HG03135 (cell line): ENCODE measurements at regions not wholly inside any gene's neighbourhood (a gene's known extent, or its start where the extent isn't known, plus 50 kb on each side); places are given as distances from the start of the nearest gene placed in this dataset.
"Not testable (repeated sequence)": the region's sequence is repeated elsewhere in the genome, so short reads cannot be mapped to it uniquely, and the experiment has no call there.

ENCODE experiments used
- ATAC-seq: cut with Tn5 transposase; IDR thresholded peaks from one replicate; pipeline ENCODE4 v1.9.1; 2021; ENCODE audit warnings: mild to moderate bottlenecking, moderate library complexity; ENCODE audit not compliant: unreplicated experiment

DNA sequence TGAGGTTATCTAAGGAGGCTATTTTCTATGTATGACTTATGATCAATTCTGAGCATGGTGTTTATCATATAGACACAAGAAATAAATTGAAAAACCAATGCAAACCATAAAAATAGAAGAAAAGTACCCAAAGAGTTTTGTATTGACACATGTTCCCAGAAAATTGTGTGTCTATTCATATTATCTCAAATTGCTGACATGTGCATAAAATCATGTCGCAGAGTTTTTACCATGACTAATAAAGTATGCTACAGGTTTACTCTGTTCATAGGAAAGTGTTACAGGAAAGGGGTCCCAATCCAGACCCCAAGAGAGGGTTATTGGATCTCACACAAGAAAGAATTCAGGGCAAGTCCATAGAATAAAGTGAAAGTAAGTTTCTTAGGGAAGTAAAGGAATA lies 290.7 kb upstream of the NRXN1 start:
- ATAC-seq, result no peak

DNA sequence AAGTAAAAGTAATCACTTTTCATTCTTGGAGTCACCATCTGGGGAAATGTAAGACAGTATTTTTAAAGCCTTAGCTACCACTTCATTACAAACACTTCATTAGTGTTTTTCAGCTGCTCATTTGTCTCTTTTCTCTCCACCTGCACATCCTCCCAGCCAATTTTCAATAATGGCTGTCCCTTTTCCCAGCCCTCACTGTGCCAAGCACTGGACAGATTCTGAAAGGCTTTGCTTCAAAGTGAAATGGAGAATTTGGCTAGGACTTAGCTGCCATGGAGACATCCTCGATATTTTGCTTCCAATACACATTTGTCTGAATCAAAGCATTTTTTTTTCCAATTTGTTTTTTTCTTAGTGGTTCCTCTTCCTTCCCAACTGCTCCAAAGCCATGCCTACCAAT lies 272.4 kb upstream of the NRXN1 start:
- no peak for ATAC-seq

DNA sequence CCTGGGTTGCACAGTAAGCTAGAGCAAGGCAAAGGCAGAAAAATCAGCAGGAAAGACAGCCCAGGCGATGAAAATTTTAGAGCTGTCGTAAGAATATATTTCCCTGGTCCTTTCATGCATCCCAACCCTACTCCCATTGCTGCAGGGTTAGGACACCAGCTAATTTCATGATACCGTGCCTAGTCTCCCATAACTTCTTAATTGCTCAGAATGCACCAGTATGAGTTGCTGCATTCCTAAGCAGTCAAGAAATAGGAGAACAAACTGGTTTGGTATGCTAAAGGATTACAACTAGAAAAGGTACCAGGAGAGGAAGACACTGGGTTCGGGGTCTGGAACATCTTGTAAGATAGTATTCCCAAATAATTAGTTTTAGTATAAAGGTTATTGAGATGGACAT lies 269.4 kb upstream of the NRXN1 start:
- no peak for ATAC-seq

DNA sequence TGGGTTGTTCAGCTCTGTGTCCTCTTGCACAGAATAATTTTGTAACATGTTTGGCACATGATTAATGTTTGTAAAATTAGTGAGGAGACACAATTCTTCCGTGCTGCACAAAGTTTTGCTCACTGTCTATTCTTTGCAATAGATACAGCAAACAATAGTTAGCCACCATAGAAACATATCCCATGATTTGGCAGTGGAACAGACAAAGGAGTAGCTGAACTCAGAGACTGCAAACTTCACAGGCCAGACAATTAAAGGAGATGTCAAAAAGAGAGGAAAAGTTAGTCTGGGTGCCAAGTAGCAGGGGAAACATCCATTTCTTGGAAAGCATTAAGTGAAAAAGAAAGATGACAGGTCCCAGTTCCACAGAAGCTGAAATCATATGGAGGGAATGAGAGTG lies 267.4 kb upstream of the NRXN1 start:
- no peak for ATAC-seq

DNA sequence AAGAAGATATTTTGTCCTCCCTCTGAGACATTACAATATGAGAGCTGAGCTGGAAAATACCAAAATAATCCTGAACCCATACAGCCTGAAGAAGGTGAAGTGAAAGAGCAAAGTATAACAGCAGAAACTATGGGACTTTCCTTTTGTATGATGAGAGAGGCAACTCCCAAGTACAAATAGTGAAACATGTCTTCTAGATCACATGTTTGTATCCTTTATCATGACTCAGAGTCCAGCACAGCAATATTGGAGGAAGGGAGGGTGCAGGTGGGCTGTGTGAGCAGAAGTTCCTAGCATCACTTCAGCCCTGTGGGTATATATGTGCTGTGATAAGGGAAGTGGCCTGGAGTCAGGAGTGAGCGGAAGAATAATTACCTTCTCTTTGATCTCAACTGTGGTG lies 265.6 kb upstream of the NRXN1 start:
- ATAC-seq, result no peak

DNA sequence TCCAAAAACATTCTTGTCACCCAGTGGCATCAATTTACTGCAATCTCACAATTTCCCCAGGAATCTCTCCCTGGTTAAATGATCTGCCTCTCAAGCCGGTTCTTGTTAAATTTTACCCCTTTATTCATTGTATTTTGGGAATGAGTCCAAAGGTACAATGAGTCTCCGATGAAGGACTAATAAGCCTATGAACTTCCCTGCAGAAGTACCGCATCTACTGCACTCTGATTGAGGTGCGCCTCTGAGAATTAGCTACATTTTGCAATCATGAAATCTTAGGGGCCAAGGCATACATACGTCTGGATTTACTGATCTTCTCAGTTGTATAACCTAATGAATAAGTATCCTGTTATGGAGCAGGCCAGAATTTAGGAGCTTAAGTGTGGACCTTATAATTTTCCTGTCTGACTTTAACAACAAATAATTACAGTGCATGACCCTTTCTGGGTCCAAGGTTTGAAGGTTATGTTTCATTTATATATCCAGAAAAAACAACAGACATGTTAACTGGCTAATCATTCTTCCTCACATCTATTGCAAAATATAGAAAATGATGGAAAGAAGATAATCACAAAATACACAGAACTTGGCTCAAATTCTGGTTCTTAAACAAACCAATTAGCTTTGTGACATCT lies 261.8 kb upstream of the NRXN1 start:
- ATAC-seq, result no peak

DNA sequence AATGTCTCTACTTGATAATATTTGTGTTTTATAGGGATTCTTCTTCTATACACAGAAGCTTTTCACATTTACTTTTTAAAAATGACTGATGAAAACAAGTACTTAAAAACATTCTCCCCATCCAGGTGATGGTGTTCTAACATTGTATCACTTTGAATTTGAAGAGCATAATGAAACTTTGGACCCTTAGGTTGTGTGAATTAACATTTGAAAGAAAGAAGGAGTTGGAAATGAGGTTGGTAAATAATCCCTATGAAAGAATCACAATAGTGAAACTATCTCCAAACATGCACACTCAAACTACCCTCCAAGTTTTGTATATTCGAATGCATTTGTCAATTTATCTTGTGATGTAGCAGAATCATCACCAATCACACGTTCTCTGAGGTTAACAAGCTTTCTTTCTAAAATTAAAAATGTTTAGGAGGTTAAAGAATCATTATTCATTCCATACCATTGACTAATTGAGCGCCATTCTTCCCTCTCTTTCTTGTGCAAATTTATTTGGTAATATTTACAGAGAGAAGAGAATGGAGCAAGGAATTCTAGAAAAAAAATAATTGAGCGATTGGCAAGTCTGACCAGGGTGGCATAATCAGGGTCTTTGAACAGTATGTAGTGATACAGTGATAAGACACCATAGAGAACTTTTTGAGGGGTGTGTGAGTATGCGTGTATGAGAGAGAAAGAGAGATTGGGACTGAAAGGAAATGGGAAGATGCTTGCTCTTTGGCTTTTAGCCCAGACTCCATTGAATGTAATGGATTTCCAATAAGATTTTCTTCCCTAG lies 260.0 kb upstream of the NRXN1 start:
- ATAC-seq, result no peak

DNA sequence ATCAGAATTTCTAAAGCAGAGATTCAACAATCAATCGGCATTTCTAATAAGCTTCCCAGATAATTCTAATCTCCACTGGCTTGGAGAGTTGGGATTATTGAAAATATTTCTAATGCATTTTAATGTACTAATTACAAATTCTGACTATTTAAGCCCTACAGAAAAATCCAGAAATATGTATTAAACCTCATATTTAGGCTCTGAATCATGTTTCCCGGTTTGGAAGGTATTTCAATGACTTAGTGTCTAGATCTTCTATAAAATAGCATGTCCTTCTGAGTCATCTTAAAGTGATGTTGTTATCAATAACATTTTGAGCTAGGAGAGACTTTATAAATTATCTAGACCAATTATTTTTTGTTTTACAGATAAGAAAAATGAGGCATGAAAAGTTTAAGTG lies 258.8 kb upstream of the NRXN1 start:
- no peak for ATAC-seq

DNA sequence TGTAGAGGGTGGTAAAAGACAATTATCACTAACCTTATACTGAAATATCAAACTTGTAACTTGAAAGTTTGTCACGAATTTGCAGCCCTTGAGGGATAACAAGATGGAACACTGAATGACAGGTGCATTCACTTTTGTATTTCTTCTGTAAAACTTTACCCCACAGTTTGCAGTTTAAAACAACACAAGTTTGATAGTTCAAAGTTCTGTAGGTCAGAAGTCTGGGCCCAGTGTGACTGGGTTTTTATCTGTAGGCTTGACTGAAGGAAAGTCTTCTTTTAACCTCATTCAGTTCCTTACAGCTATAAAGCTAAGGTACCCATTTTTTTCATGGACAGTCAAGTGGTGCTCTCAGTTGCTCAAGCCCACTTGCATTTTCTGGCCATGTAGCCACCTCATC lies 257.1 kb upstream of the NRXN1 start:
- ATAC-seq, result no peak

DNA sequence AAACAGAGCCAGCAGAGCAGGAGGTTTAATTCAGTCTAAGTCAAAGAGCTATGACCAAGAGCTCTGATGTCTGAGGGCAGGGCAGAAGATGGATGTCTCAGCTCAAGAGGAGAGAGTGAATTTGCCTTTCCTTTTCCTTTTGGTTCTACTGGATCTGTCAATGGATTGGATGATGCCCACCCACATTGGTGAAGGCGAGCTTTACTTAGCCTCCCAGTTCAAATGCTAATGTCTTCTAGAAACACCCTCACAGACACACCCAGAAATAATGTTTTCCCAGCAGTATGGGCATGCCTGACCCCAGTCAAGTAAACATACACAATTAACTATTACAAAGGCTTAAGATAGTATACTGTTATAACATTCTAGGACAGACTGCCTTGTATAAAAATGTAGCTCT lies 236.3 kb upstream of the NRXN1 start:
- ATAC-seq, result no peak

DNA sequence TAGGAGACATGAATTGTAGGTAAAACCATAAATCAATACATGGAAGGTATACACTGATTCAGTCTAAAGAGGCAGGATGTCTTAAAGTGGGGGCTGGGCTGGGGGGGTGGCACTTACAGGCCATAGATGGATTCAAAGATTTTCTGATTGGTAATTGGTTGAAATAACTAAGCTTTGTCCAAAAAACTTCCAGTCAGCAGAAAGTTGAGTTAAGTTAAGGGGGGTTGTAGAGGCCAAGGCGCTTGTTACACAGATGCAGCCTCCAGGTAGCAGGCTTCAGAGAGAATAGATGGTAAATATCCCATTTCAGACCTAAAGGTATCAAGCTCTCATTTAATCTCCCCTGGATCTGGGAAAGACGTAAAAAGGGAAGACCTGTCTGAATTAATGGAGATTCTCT lies 233.6 kb upstream of the NRXN1 start:
- ATAC-seq, result no peak

DNA sequence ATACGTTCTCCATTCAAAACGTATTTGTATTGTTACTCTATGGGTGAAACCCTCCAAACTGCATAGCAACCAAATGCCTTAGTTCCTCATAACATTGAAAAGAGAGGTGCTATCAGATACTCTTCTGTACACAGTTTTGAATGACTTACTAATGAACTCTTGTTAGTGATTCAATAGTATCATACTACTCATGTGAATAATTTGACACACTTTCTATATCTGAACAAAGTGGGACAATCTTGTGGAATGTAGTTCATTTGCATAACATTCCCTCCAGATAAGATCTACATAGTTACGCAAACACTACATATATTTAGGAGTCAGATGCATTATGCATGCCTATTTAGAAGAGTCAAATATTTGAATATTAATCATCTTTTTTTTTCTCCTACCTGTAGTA lies 232.0 kb upstream of the NRXN1 start:
- ATAC-seq, result no peak

DNA sequence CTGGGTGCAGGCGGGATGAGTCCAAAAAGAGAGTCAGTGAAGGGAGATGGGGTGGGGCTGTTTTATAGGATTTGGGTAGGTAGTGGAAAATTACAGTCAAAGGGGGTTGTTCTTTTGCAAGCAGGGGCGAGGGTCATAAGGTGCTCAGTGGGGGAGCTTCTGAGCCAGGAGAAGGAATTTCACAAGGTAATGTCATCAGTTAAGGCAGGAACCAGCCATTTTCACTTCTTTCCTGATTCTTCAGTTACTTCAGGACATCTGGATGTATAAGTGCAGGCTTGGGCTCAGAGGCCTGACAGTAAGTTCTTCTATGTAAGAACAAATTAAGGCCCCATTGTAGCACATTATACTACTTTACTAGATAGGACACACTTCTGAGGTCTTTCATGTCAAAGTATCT lies 231.2 kb upstream of the NRXN1 start:
- ATAC-seq, result not testable (repeated sequence)

DNA sequence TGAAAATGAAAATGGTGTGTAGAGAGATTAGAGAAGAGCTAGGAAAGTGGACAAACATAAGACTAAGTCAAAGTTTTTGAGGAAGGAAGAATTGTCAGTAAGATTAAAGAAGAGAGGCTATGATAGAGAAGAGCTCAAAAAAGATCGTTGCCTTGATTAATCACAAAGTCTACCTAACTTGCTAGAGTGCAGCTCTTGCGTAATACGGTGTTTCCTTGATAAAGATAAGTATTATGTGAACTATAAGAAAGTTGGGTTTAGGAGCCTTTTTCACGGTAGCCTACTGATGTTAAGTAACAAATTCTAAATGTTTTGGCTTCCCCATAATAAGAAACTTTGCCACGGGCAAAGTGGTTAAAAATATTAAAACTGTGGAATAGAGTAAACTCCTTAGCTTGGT lies 226.4 kb upstream of the NRXN1 start:
- ATAC-seq, result no peak

DNA sequence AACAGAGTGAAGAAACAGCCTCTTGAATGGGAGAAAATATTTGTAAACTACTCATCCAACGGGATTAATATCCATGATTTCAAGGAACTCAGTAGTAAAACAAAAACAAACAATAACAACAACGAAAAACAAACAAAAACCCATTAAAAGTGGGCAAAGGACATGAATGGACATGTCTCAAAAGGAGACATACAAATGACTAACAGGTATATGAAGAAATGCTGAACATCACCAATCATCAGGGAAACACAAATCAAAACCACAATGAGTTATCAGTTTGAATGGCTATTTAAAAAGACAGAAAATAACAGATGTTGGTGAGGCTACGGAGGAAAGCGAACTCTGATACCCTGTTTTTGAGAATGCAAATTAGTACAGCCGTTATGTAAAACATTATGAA lies 224.8 kb upstream of the NRXN1 start:
- ATAC-seq, result no peak

DNA sequence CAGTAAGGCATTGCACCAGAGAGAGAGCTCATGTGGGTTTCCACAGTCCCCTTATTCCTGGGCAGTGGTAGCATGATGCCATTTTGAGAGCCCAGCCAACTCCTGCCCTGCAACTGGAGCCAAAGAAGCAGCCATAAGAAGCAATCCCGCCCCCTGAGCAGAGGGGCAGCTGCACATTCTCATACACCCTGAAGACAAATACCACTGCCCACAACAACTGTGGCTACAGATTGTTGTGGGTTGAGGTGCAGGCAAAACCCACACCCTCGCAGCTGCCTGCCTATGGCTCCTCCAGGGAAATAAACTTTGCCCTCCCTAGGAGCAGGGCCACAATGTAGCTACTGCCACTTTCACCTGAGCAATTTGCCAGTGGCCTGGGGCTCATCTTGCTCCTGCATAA lies 219.4 kb upstream of the NRXN1 start:
- no peak for ATAC-seq

DNA sequence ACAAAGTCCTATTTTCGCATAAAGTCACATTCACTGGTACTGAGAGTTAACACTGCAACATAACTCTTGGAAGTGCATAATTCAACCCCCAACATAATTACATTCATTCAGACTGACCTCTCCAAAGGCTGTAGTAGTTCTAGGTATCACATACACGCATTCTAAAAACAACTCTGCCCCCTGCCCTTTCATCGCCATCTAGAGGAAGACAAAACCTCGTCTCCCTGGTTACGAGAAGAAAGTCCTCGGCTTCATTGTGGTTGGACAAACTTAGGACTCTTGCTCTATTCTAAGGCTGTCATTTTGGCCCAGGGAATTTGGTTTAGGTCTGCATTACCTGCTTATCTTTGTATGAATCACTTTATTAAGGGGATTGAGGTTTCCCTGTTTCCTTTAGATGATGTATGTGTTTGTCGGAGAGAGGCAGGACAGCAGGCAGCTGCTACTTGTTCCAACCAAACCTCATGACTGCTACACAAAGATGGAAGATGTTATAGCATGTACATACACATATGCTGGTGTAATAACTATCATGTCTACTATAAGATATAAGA lies 215.4 kb upstream of the NRXN1 start:
- no peak for ATAC-seq

DNA sequence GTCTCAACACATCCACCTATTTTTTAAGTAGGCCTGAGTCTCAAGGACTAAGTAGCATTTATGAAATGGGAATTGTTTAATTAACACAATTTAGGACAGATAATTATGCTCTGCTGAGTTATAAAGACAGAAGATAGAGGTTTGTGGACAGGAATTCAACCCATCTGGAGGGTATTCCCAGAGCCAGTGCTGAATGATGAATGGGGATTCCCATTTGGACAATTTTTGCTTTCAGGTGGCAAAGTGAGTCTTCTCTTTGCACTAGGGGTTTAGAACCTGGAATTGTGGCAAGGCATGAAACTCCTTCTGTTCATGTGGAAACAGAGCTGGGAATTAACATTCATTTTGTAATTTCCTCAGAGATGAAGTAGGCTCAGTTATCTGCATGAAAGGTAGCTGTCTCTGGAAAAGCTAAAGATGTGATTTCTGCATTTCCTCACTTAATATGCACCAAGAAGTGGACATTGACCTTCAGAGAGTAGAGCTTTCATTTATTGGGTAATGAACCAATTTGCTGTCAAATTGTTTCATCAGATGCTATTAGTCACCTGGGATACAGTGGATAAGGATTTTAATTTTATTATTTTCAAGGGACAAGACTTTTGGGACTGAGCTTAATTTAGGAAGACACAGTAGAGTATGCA lies 212.1 kb upstream of the NRXN1 start:
- ATAC-seq, result no peak

DNA sequence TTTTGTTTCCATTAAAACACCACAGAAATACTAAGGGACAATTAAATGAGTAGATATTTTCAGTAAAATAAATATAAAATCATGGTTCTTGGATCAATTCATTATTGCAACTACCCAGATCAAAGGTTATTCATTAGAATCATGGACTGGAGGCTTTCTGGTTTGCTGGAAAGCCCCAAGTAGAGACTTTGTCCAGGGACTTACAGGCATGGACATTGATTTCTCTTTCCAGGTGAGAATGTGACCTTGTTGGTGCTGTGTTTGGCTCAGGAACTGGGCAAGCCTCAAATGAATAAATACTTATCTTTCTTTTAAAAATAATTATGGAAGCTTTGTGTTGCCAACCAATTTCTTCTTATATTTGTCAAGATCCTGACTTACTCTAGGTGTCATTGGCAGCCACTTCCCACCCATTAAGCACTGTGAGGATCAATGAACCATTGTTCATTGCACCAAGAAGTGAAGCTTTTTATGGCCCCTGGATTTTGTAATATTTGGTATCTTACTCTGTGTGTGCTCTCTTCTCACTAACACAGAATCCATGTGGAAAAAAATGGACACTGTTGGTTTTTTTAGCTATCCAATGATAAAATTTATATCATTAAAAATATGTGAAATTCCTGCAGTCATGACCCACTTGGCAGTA lies 205.8 kb upstream of the NRXN1 start:
- ATAC-seq, result no peak

DNA sequence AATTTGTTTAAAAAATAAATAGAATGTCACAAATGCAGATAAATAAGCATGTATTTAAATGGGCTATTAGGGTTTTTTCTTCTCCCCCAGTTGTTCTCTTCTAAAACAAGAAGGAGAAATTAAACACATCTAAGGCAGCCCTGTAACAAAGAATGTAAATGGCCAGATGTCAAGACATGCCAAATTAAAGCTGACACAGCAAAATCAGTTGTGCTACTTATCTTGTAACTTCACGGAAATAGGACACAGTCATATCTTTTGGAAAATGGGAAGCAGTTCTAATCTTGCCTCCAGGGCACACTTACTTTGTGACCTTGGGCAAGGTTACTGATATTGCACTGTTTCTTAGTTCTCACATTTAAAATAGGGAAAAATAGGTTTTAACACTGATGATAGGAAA lies 200.1 kb upstream of the NRXN1 start:
- ATAC-seq, result no peak

DNA sequence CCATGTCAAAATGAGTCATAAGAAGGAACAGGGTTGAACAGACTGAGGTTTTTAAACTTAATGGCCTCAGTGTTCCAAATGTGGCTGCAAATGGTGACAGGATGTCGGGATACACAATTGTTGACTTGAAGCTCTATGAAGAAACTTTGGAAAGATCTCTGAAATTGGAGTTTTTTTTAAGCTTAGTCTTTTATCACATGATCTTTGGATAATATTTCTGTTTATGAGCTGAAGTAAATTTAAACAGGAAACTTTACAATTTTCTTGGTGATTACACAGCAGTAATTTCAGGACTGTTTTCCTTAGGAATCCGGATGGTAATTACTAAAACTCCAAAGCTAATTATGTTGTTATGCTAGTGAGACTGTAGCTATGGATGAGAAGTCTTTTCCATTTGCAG lies 199.1 kb upstream of the NRXN1 start:
- ATAC-seq, result no peak

DNA sequence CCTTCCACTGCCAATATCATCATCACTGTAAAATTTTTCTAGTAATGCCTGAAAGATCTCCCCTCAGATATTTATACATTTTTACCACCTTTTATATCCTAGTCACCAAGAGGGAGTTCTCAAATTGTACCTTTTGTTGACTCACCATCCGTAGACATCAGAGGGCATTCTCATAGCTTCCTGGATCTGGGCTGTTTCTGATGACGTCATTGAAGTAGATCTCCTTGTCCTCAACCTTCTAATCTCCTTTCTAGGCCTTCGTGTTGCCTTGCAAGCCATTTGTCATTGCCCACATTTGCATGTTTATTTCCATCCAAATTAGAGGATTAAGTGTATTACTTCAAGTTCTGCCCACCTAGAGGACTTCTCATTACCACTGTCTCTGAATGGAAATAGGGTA lies 193.4 kb upstream of the NRXN1 start:
- no peak for ATAC-seq
